MCF 10A (cell line): ENCODE measurements at regions not wholly inside any gene's neighbourhood (a gene's known extent, or its start where the extent isn't known, plus 50 kb on each side); places are given as distances from the start of the nearest gene placed in this dataset.
"Not testable (repeated sequence)": the region's sequence is repeated elsewhere in the genome, so short reads cannot be mapped to it uniquely, and the experiment has no call there.

ENCODE experiments used
- BruUV-seq: library from RNA; stranded (reverse); fragments of 400-500 nt; replicated peaks from 2 replicates; lab custom pipeline; 2021; lab: Mats Ljungman, UMichigan
- CTCF ChIA-PET: fragments of 300-600 bp; sonication (Branson Sonifier 250); formaldehyde crosslinking; extraction: SDS; loops from one replicate; lab custom pipeline; 2021; ENCODE audit warnings: antibody characterized with exemption, inconsistent platforms; lab: Yijun Ruan, JAX
- POLR2A ChIA-PET: fragments of 300-600, 350-650 bp; sonication (Branson Sonifier 250); formaldehyde crosslinking; extraction: SDS; loops from one replicate; lab custom pipeline; 2020; ENCODE audit warnings: antibody characterized with exemption, inconsistent platforms; lab: Yijun Ruan, JAX
- DNase-seq: peaks from one replicate; pipeline ENCODE4 v3.0.0-alpha.2; 2018; ENCODE audit not compliant: unreplicated experiment
- H3K27ac Mint-ChIP-seq: one replicate; pipeline ENCODE4 v1.8.0; 2022; ENCODE audit warnings: mild to moderate bottlenecking, low read depth, mixed read lengths; ENCODE audit not compliant: unreplicated experiment
- H3K27me3 Mint-ChIP-seq: one replicate; pipeline ENCODE4 v1.8.0; 2022; ENCODE audit warnings: mixed read lengths; ENCODE audit not compliant: insufficient read depth, unreplicated experiment
- H3K36me3 Mint-ChIP-seq: one replicate; pipeline ENCODE4 v1.8.0; 2022; ENCODE audit warnings: mild to moderate bottlenecking, moderate library complexity, mixed read lengths; ENCODE audit not compliant: insufficient read depth, unreplicated experiment
- H3K4me1 Mint-ChIP-seq: one replicate; pipeline ENCODE4 v1.8.0; 2022; ENCODE audit warnings: mixed read lengths; ENCODE audit not compliant: insufficient read depth, unreplicated experiment
- H3K4me3 Mint-ChIP-seq: one replicate; pipeline ENCODE4 v1.8.0; 2022; ENCODE audit warnings: mild to moderate bottlenecking, moderate library complexity, mixed read lengths; ENCODE audit not compliant: unreplicated experiment
- H3K9me3 Mint-ChIP-seq: one replicate; pipeline ENCODE4 v1.8.0; 2022; ENCODE audit warnings: mixed read lengths; ENCODE audit not compliant: unreplicated experiment
- intact Hi-C: fragments of 100-400 bp; cut with micrococcal nuclease; formaldehyde crosslinking; loops from 2 replicates; pipeline ENCODE4 v1.14.1; 2022
- TF ChIP-seq, protein P1 (sequence below): fragments of 200-600 bp; IDR thresholded peaks from one replicate; pipeline ENCODE4 v1.8.0; 2022; ENCODE audit warnings: antibody characterized with exemption, mild to moderate bottlenecking; ENCODE audit not compliant: unreplicated experiment

DNA sequence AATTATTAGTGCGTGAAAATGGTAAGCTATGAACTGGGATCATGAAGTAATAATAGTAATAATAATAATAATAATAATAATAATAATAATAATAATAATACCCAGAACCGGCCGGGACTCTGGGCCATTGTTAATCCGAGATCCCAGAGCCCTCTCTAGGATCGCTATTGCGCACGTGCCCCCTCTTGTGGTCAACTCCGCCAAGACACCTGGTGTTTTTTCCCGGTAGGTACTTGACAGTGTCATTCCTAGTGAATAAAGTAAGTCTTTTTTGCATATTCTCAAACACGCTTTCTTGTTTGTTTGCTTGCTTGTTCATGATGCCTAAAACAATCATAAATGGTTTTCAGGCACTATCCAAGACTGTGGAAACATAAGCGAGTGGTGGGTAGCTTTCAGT is 513.7 kb downstream of the RPIA start:
- H3K36me3 Mint-ChIP-seq, H3K9me3 Mint-ChIP-seq, CTCF ChIA-PET, POLR2A ChIA-PET, H3K27ac Mint-ChIP-seq, H3K4me3 Mint-ChIP-seq, BruUV-seq, intact Hi-C loops, H3K4me1 Mint-ChIP-seq: not testable (repeated sequence)
- TF ChIP-seq, protein P1, sequence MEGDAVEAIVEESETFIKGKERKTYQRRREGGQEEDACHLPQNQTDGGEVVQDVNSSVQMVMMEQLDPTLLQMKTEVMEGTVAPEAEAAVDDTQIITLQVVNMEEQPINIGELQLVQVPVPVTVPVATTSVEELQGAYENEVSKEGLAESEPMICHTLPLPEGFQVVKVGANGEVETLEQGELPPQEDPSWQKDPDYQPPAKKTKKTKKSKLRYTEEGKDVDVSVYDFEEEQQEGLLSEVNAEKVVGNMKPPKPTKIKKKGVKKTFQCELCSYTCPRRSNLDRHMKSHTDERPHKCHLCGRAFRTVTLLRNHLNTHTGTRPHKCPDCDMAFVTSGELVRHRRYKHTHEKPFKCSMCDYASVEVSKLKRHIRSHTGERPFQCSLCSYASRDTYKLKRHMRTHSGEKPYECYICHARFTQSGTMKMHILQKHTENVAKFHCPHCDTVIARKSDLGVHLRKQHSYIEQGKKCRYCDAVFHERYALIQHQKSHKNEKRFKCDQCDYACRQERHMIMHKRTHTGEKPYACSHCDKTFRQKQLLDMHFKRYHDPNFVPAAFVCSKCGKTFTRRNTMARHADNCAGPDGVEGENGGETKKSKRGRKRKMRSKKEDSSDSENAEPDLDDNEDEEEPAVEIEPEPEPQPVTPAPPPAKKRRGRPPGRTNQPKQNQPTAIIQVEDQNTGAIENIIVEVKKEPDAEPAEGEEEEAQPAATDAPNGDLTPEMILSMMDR: peak; percentile 35
- peak; percentile 46 for DNase-seq
- peaks cover 24% of the 10 kb centered on the region for H3K27me3 Mint-ChIP-seq

DNA sequence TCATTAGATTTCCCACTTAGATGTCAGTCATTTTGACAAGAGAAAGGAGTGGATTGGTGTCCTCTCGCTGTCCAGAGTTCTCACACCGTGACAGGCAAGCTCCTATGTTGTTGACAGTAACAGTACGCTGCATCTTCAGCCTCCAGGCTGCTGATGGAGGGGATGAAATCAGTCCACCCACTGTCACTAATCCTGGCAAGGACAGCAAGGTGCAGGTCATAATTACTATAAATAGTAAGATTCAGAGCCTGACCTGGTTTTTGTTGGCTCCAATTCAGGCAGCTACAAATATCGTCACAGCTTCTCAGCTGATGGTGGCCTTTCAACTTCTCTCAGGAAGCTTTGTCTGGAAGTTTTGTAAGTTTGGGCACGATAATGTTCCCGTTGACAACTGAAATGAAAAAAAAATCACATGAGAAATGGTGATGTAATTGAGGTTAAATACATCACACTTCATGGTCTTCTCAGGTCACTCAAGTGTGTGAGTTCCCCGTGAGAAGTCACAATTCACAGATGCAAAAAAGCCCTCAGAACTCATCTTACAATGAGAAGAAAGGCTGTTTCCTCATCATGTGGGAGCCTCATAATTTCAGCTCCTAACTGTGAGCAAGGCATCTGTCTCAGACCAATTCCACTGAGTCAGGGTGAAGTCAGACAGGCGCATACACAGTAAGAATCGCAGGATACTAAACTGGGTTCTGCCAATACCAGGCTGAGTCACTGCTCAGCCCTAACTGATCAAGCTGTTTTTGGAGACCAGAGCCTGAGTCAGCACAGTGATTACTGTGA is 516.9 kb downstream of the RPIA start:
- H3K27me3 Mint-ChIP-seq, H3K9me3 Mint-ChIP-seq, H3K4me1 Mint-ChIP-seq, H3K4me3 Mint-ChIP-seq, H3K36me3 Mint-ChIP-seq, H3K27ac Mint-ChIP-seq, BruUV-seq, intact Hi-C loops, CTCF ChIA-PET, POLR2A ChIA-PET: not testable (repeated sequence)
- peak; percentile 52 for DNase-seq

DNA sequence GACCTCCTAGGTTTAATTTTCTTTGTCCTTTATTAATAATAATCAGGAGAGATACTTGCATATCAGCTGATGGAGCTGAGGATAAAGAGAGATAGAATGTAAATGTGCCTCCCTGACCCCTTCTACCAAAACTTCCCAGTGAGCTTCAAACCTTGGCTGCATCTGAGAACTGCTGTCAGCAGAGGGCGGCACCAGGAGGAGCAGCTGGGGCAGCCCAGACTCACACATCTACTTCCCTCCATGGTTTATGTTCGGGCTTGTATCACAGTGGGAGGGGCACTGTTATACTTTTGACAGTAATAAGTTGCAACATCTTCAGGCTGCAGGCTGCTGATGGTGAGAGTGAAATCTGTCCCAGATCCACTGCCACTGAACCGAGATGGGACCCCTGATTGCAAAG is 521.7 kb downstream of the RPIA start:
- H3K27ac Mint-ChIP-seq, CTCF ChIA-PET, H3K9me3 Mint-ChIP-seq, intact Hi-C loops, POLR2A ChIA-PET, BruUV-seq, H3K4me1 Mint-ChIP-seq, H3K4me3 Mint-ChIP-seq, H3K36me3 Mint-ChIP-seq: not testable (repeated sequence)
- TF ChIP-seq, protein P1: peak; percentile 18
- H3K27me3 Mint-ChIP-seq: peaks cover 25% of the 10 kb centered on the region
- DNase-seq: peak; percentile 65

DNA sequence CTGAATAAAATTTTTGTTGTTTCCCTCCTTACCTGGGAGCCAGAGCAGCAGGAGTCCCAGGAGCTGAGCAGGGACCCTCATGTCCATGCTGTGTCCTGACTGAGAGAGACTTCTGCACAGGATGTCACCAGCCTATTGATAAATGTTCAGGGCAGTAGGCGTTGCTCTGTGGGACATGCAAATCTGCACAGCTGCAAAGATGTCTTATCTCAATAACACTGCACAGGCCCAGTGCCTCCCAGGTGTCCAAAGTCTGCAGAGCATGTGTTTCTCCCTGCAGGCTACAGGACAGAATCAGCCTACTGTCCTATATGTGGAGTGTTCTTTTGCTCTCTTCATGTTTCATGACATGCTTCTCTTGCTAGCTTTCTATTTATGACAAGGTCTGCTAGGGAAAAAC is 522.3 kb downstream of the RPIA start:
- H3K4me3 Mint-ChIP-seq, H3K36me3 Mint-ChIP-seq, POLR2A ChIA-PET, intact Hi-C loops, H3K27ac Mint-ChIP-seq, CTCF ChIA-PET, DNase-seq, H3K9me3 Mint-ChIP-seq, H3K4me1 Mint-ChIP-seq, BruUV-seq: not testable (repeated sequence)
- peaks cover 26% of the 10 kb centered on the region for H3K27me3 Mint-ChIP-seq

DNA sequence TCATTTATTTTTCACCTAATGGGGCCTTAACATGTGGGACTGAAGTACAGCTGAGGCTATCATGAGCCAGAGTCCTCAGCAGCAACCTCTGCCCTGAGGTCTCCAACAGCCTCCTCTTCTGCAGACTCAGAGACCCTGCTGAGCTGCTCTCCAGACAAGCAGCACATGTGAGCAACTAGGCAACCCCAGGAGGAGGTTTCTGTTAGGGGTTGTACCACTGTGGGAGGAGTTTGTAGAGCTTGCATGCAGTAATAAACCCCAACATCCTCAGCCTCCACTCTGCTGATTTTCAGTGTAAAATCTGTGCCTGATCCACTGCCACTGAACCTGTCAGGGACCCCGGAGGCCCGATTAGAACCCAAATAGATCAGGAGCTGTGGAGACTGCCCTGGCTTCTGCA is 530.0 kb downstream of the RPIA start:
- POLR2A ChIA-PET, H3K36me3 Mint-ChIP-seq, H3K4me1 Mint-ChIP-seq, H3K27ac Mint-ChIP-seq, H3K9me3 Mint-ChIP-seq, DNase-seq, CTCF ChIA-PET, BruUV-seq, intact Hi-C loops, H3K4me3 Mint-ChIP-seq: not testable (repeated sequence)
- peaks cover 12% of the 10 kb centered on the region for H3K27me3 Mint-ChIP-seq

DNA sequence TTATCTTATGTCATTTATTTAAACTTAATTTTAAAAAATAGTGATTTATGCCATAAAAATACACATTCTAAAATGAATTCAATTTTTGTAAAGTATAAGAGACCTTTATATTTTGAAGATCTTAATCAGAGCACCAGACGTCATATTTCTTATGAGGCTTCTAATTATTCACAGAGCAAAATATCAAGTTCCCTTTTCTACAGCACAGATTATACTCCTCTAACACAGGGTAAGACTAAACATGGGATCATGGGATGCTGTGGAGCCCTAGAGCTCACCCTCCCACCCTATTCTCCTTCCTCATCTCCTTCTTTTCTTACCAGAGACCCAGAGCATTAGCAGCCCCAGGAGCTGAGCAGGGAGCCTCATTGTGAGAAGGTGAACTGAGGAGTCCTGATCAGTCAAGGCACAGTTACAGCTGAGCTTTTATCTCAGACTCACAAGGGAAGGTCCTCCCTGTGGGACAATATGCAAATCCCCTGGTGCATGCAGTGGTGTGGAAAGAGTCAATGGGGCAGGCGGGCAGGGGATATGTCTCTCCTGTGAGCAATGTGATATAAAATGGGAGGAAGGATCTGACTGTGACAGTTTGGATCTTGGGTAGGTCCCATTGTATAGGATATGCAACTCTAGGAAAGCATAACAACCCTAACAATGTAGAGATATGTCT is 530.7 kb downstream of the RPIA start:
- H3K36me3 Mint-ChIP-seq, H3K9me3 Mint-ChIP-seq, POLR2A ChIA-PET, H3K27ac Mint-ChIP-seq, CTCF ChIA-PET, DNase-seq, H3K4me3 Mint-ChIP-seq, intact Hi-C loops, H3K4me1 Mint-ChIP-seq, BruUV-seq: not testable (repeated sequence)
- peaks cover 11% of the 10 kb centered on the region for H3K27me3 Mint-ChIP-seq

DNA sequence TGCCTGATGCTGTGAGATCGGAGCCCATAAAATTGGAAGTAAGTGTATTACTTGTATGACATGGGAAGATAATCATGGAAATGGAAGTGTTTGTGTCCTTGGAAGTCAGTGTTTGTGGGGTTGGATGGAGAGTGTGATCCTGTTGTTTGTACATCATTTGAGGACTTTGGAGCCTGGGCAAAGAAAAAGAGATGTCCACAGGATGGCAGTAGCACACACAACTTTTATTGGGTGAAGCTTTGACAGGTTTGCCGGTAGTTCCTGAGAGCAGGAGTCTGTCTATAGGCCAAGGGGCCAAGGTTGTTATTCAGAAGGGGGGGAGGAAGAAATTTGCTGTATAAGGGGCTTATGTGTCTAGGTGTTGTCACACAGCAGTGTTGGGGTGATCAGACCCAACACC is 533.3 kb downstream of the RPIA start:
- H3K4me1 Mint-ChIP-seq, H3K9me3 Mint-ChIP-seq, POLR2A ChIA-PET, H3K4me3 Mint-ChIP-seq, H3K27ac Mint-ChIP-seq, BruUV-seq, H3K27me3 Mint-ChIP-seq, H3K36me3 Mint-ChIP-seq, intact Hi-C loops: not testable (repeated sequence)
- DNase-seq: peak; percentile 6
- CTCF ChIA-PET: interaction anchor here (0.6 kb wide), 1 partner anchor 32 kb away, joined by 3 read pairs; no protein-coding TSS in a partner anchor
